Effector memory CD4-positive, alpha-beta T cell (primary cell): ENCODE measurements at regions not wholly inside any gene's neighbourhood (a gene's known extent, or its start where the extent isn't known, plus 50 kb on each side); places are given as distances from the start of the nearest gene placed in this dataset.

Experiments
- DNase-seq, 3 donors: peaks; one replicate each; pipeline ENCODE4 v3.0.0-alpha.2; 2020
- H3K27ac ChIP-seq: 2 replicates; pipeline ENCODE4 v1.7.0; 2013; ENCODE audit warnings: mild to moderate bottlenecking, low read length, moderate library complexity; ENCODE audit not compliant: insufficient read depth, poor library complexity, severe bottlenecking
- H3K27me3 ChIP-seq: replicated peaks from 2 replicates; pipeline ENCODE4 v1.7.0; 2013; ENCODE audit warnings: mild to moderate bottlenecking, low read length; ENCODE audit not compliant: insufficient read depth, control insufficient read depth, poor library complexity, severe bottlenecking
- H3K36me3 ChIP-seq: 2 replicates; pipeline ENCODE4 v1.7.0; 2013; ENCODE audit warnings: mild to moderate bottlenecking, low read length, moderate library complexity; ENCODE audit not compliant: control insufficient read depth, insufficient read depth
- H3K4me1 ChIP-seq: 2 replicates; pipeline ENCODE4 v1.7.0; 2013; ENCODE audit warnings: low read length, mild to moderate bottlenecking; ENCODE audit not compliant: control insufficient read depth, insufficient read depth, poor library complexity, severe bottlenecking
- H3K4me3 ChIP-seq: 2 replicates; pipeline ENCODE4 v1.7.0; 2013; ENCODE audit warnings: low read length, low read depth, mild to moderate bottlenecking; ENCODE audit not compliant: insufficient read depth, poor library complexity, severe bottlenecking
- H3K9me3 ChIP-seq: 2 replicates; pipeline ENCODE4 v1.7.0; 2013; ENCODE audit warnings: mild to moderate bottlenecking, low read length, moderate library complexity; ENCODE audit not compliant: control insufficient read depth

- H3K27ac ChIP-seq = no peak overlapping the region
- H3K4me3 ChIP-seq = no peak overlapping the region
- no peaks in the 10 kb centered on the region for H3K4me1 ChIP-seq
- no peaks in the 10 kb centered on the region for H3K36me3 ChIP-seq
- DNase-seq = no peak
- no peaks in the 10 kb centered on the region for H3K27me3 ChIP-seq
- no peaks in the 10 kb centered on the region for H3K9me3 ChIP-seq
Measured at GRCh38 chr6:120966321-120966720, 368.0 kb downstream of the TBC1D32 start.

- DNase-seq = no peak
- no peaks in the 10 kb centered on the region for H3K9me3 ChIP-seq
- H3K27ac ChIP-seq = no peak overlapping the region
- H3K27me3 ChIP-seq = no peaks in the 10 kb centered on the region
- H3K4me3 ChIP-seq = no peak overlapping the region
- H3K36me3 ChIP-seq = no peaks in the 10 kb centered on the region
- H3K4me1 ChIP-seq = no peaks in the 10 kb centered on the region
Measured at GRCh38 chr6:120965814-120966213, 368.5 kb downstream of the TBC1D32 start.

GRCh38 chr6:120960761-120961160 is 373.5 kb downstream of the TBC1D32 start:
- H3K27ac ChIP-seq = no peak overlapping the region
- H3K9me3 ChIP-seq = no peaks in the 10 kb centered on the region
- H3K4me3 ChIP-seq = no peak overlapping the region
- no peaks in the 10 kb centered on the region for H3K4me1 ChIP-seq
- H3K27me3 ChIP-seq = no peaks in the 10 kb centered on the region
- H3K36me3 ChIP-seq = no peaks in the 10 kb centered on the region
- no peak for DNase-seq

- H3K27me3 ChIP-seq = no peaks in the 10 kb centered on the region
- no peak overlapping the region for H3K4me3 ChIP-seq
- DNase-seq = no peak
- no peak overlapping the region for H3K27ac ChIP-seq
- H3K36me3 ChIP-seq = no peaks in the 10 kb centered on the region
- H3K9me3 ChIP-seq = no peaks in the 10 kb centered on the region
- no peaks in the 10 kb centered on the region for H3K4me1 ChIP-seq
Measured at GRCh38 chr6:120954111-120954510, 380.2 kb downstream of the TBC1D32 start.

GRCh38 chr6:120951258-120951657 is 383.0 kb downstream of the TBC1D32 start:
- no peaks in the 10 kb centered on the region for H3K4me1 ChIP-seq
- no peak overlapping the region for H3K4me3 ChIP-seq
- H3K36me3 ChIP-seq = no peaks in the 10 kb centered on the region
- H3K9me3 ChIP-seq = no peaks in the 10 kb centered on the region
- H3K27ac ChIP-seq = no peak overlapping the region
- no peaks in the 10 kb centered on the region for H3K27me3 ChIP-seq
- DNase-seq = no peak

- Histone ChIP-seq H3K36me3 (no peaks in the 10 kb centered on the region), H3K27ac (no peak overlapping the region), H3K9me3 (no peaks in the 10 kb centered on the region), H3K27me3 (no peaks in the 10 kb centered on the region), H3K4me3 (no peak overlapping the region), H3K4me1 (no peaks in the 10 kb centered on the region)
- no peak for DNase-seq
Measured at GRCh38 chr6:120947111-120947510, 387.2 kb downstream of the TBC1D32 start.

GRCh38 chr6:120945905-120946594 is 388.2 kb downstream of the TBC1D32 start:
- H3K4me3 ChIP-seq = no peak overlapping the region
- no peaks in the 10 kb centered on the region for H3K36me3 ChIP-seq
- H3K9me3 ChIP-seq = no peaks in the 10 kb centered on the region
- no peak for DNase-seq
- no peak overlapping the region for H3K27ac ChIP-seq
- H3K4me1 ChIP-seq = no peaks in the 10 kb centered on the region
- no peaks in the 10 kb centered on the region for H3K27me3 ChIP-seq

GRCh38 chr6:120938876-120939472 is 395.3 kb downstream of the TBC1D32 start:
- H3K9me3 ChIP-seq = no peaks in the 10 kb centered on the region
- no peak for DNase-seq
- no peak overlapping the region for H3K27ac ChIP-seq
- H3K4me3 ChIP-seq = no peak overlapping the region
- H3K4me1 ChIP-seq = no peaks in the 10 kb centered on the region
- no peaks in the 10 kb centered on the region for H3K27me3 ChIP-seq
- H3K36me3 ChIP-seq = no peaks in the 10 kb centered on the region

- Histone ChIP-seq H3K36me3 (no peaks in the 10 kb centered on the region), H3K27me3 (no peaks in the 10 kb centered on the region), H3K4me1 (no peaks in the 10 kb centered on the region), H3K9me3 (no peaks in the 10 kb centered on the region), H3K27ac (no peak overlapping the region), H3K4me3 (no peak overlapping the region)
- DNase-seq = no peak
Measured at GRCh38 chr6:120938164-120938875, 396.0 kb downstream of the TBC1D32 start.

- Histone ChIP-seq H3K27me3 (no peaks in the 10 kb centered on the region), H3K4me1 (no peaks in the 10 kb centered on the region), H3K27ac (no peak overlapping the region), H3K9me3 (no peaks in the 10 kb centered on the region), H3K36me3 (no peaks in the 10 kb centered on the region), H3K4me3 (no peak overlapping the region)
- no peak for DNase-seq
Measured at GRCh38 chr6:120935908-120936307, 398.4 kb downstream of the TBC1D32 start.
